ENCODE measurements at regions not wholly inside any gene's neighbourhood (a gene's known extent, or its start where the extent isn't known, plus 50 kb on each side); places are given as distances from the start of the nearest gene placed in this dataset.
"Not testable (repeated sequence)": the region's sequence is repeated elsewhere in the genome, so short reads cannot be mapped to it uniquely, and the experiment has no call there.

GRCh38 chr4:164659765-164660164 is 94.2 kb upstream of the SMIM31 start (continued):
- no peak for TF ChIP-seq ZNF423 (tag by site-specific recombination; IDR thresholded peaks at IDR 0.05)
- no peak for TF ChIP-seq TCF7L2 (IDR thresholded peaks at IDR 0.05; ENCODE audit: borderline replicate concordance, low read depth, low read length)
- TF ChIP-seq ZNF596 (tag by site-specific recombination; IDR thresholded peaks at IDR 0.05): no peak
- TF ChIP-seq SCRT1 (tag by site-specific recombination; IDR thresholded peaks at IDR 0.05; ENCODE audit: borderline replicate concordance): no peak

- H3K4me3 ChIP-seq (ENCODE audit: low read depth, low read length); H3K4me1 ChIP-seq (ENCODE audit: control insufficient read depth, insufficient read depth, low read length); H3K36me3 ChIP-seq (ENCODE audit: control insufficient read depth in 2 of 2, insufficient read depth in 1 of 2, low read length in 2 of 2); CTCF ChIA-PET; H3K9me3 ChIP-seq (ENCODE audit: control insufficient read depth, insufficient read depth, low read depth, low read length); H3K27ac ChIP-seq (ENCODE audit: extremely low read depth, low read depth, low read length): not testable (repeated sequence)
- POLR2A ChIA-PET: interaction anchor here (0.6 kb wide), 1 partner anchor 156 kb away, joined by 4 read pairs; no protein-coding TSS in a partner anchor
Observed at GRCh38 chr4:164676152-164676551, 77.8 kb upstream of the SMIM31 start.

- no peaks in the 10 kb centered on the region for H3K9me3 ChIP-seq (ENCODE audit: control insufficient read depth, insufficient read depth, low read depth, low read length)
- TF ChIP-seq ZNF121 (tag by site-specific recombination; IDR thresholded peaks at IDR 0.05) (no peak), SCRT1 (tag by site-specific recombination; IDR thresholded peaks at IDR 0.05; ENCODE audit: borderline replicate concordance) (no peak), ZNF391 (tag by site-specific recombination; IDR thresholded peaks at IDR 0.05; ENCODE audit: borderline replicate concordance, low read depth) (no peak), FEZF1 (tag by site-specific recombination; IDR thresholded peaks at IDR 0.05) (no peak), ZNF629 (tag by site-specific recombination; IDR thresholded peaks at IDR 0.05) (no peak), ZNF211 (tag by site-specific recombination; IDR thresholded peaks at IDR 0.05; ENCODE audit: low read depth) (no peak), PRDM6 (tag by site-specific recombination; IDR thresholded peaks at IDR 0.05) (no peak), ZNF792 (tag by site-specific recombination; IDR thresholded peaks at IDR 0.05) (no peak), ZBTB1 (tag by site-specific recombination; IDR thresholded peaks at IDR 0.05) (no peak), ZNF354C (tag by site-specific recombination; IDR thresholded peaks at IDR 0.05; ENCODE audit: borderline replicate concordance, low read depth) (no peak), ZNF518A (tag by site-specific recombination; conservative IDR thresholded peaks at IDR 0.05; ENCODE audit: low read depth) (no peak), ZNF585B (tag by site-specific recombination; IDR thresholded peaks at IDR 0.05) (no peak), GLI2 (tag by site-specific recombination; IDR thresholded peaks at IDR 0.05; ENCODE audit: borderline replicate concordance, low read depth) (no peak)
- ChIA-PET CTCF (no interaction called here), POLR2A (no interaction called here)
- no peak overlapping the region for H3K27ac ChIP-seq (ENCODE audit: extremely low read depth, low read depth, low read length)
- H3K4me1 ChIP-seq (ENCODE audit: control insufficient read depth, insufficient read depth, low read length): no peaks in the 10 kb centered on the region
- H3K4me3 ChIP-seq (ENCODE audit: low read depth, low read length): no peak overlapping the region
- H3K36me3 ChIP-seq (ENCODE audit: control insufficient read depth in 2 of 2, insufficient read depth in 1 of 2, low read length in 2 of 2): no peaks in the 10 kb centered on the region
Observed at GRCh38 chr4:164683040-164683439, 70.9 kb upstream of the SMIM31 start.
